ENCODE measurements at regions not wholly inside any gene's neighbourhood (a gene's known extent, or its start where the extent isn't known, plus 50 kb on each side); places are given as distances from the start of the nearest gene placed in this dataset.

GRCh38 chr4:42341518-42342026 is 55.7 kb upstream of the SHISA3 start:
- no peak for TF ChIP-seq POLR2A (IDR thresholded peaks at IDR 0.05)
- TF ChIP-seq, protein P1, sequence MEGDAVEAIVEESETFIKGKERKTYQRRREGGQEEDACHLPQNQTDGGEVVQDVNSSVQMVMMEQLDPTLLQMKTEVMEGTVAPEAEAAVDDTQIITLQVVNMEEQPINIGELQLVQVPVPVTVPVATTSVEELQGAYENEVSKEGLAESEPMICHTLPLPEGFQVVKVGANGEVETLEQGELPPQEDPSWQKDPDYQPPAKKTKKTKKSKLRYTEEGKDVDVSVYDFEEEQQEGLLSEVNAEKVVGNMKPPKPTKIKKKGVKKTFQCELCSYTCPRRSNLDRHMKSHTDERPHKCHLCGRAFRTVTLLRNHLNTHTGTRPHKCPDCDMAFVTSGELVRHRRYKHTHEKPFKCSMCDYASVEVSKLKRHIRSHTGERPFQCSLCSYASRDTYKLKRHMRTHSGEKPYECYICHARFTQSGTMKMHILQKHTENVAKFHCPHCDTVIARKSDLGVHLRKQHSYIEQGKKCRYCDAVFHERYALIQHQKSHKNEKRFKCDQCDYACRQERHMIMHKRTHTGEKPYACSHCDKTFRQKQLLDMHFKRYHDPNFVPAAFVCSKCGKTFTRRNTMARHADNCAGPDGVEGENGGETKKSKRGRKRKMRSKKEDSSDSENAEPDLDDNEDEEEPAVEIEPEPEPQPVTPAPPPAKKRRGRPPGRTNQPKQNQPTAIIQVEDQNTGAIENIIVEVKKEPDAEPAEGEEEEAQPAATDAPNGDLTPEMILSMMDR (IDR thresholded peaks at IDR 0.05): no peak

Measured in vagina (tissue), 2 donors.